ENCODE measurements at regions not wholly inside any gene's neighbourhood (a gene's known extent, or its start where the extent isn't known, plus 50 kb on each side); places are given as distances from the start of the nearest gene placed in this dataset.

DNA sequence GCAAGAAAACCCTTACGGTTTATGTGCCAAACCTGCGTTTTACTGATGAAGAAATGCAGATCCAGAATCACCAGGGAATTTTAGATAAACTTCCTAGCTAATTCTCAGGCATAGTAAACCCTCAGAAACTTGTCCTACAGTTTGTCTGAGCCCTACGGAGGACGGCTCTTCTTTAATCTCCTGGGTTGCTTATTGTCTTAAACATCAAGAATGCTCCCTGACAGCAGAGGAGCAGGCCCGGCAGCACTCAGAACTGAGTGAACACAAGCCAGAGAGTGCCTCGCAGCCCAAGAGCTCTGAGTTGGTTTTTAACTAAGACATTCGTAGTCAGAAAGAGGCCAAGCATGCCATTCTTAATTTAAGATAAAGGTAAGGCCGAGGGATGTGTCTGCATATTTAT lies 114.7 kb upstream of the ERCC6L2 start:
- TF ChIP-seq NR1H2 (CRISPR knock-in tag; IDR thresholded peaks at IDR 0.05) (no peak), ZNF507 (tag; conservative IDR thresholded peaks at IDR 0.05) (no peak), TCF7 (IDR thresholded peaks at IDR 0.05; ENCODE audit: borderline replicate concordance) (no peak), PPARD (CRISPR knock-in tag; IDR thresholded peaks at IDR 0.05) (no peak), BDP1 (IDR thresholded peaks at IDR 0.05; ENCODE audit: insufficient read depth, insufficient read length) (no peak), SIN3A (IDR thresholded peaks at IDR 0.05; ENCODE audit: borderline replicate concordance in 2 of 2, control insufficient read depth in 1 of 2, low read depth in 2 of 2, low read length in 2 of 2) (no peak), CHCHD3 (CRISPR knock-in tag; IDR thresholded peaks at IDR 0.05) (no peak), CTCF (IDR thresholded peaks at IDR 0.05 in 2 of 3, conservative IDR thresholded peaks at IDR 0.05 in 1 of 3; ENCODE audit: insufficient read depth in 2 of 3, low read depth in 1 of 3, low read length in 3 of 3) (no peak), XRCC4 (IDR thresholded peaks at IDR 0.05; ENCODE audit: extremely low read depth, insufficient read depth, insufficient read length) (no peak), ZC3H4 (CRISPR knock-in tag; IDR thresholded peaks at IDR 0.05; ENCODE audit: borderline replicate concordance) (no peak)
- TF ChIP-seq, protein P1, sequence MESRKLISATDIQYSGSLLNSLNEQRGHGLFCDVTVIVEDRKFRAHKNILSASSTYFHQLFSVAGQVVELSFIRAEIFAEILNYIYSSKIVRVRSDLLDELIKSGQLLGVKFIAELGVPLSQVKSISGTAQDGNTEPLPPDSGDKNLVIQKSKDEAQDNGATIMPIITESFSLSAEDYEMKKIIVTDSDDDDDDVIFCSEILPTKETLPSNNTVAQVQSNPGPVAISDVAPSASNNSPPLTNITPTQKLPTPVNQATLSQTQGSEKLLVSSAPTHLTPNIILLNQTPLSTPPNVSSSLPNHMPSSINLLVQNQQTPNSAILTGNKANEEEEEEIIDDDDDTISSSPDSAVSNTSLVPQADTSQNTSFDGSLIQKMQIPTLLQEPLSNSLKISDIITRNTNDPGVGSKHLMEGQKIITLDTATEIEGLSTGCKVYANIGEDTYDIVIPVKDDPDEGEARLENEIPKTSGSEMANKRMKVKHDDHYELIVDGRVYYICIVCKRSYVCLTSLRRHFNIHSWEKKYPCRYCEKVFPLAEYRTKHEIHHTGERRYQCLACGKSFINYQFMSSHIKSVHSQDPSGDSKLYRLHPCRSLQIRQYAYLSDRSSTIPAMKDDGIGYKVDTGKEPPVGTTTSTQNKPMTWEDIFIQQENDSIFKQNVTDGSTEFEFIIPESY (CRISPR knock-in tag; IDR thresholded peaks at IDR 0.05) = no peak

Measured in K562 (cell line).